Inflammatory macrophage (primary cell): ENCODE measurements at regions not wholly inside any gene's neighbourhood (a gene's known extent, or its start where the extent isn't known, plus 50 kb on each side); places are given as distances from the start of the nearest gene placed in this dataset.

Source experiments
- DNase-seq, 2 donors: peaks; one replicate each; pipeline ENCODE4 v3.0.0-alpha.2; 2020 to 2022

DNA sequence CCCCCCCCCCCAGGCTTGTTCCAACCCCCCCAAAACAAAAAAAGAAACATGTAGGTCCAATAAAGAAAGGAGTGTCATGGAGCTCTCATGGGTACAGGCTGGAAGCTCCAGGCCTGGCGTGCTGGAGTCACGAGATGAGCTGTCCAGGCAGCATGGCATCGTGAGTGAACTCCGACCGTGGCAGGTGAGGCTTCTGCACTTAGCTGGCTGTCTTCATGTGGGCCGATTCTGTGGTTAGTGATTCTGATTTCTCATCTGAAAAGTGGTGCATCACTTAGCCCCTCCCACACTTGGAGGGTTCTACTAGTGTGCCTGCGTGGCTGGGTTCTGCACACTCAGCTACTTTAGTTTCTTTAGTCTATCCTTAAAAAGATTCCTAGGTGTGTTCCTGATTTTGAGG, 126.4 kb upstream of the MGAT5 start:
- no peak for DNase-seq

GRCh38 chr2:134128746-134129145, 125.1 kb upstream of the MGAT5 start:
- DNase-seq, result no peak

- no peak for DNase-seq
Measured at GRCh38 chr2:134129900-134130537, 123.9 kb upstream of the MGAT5 start.

DNA sequence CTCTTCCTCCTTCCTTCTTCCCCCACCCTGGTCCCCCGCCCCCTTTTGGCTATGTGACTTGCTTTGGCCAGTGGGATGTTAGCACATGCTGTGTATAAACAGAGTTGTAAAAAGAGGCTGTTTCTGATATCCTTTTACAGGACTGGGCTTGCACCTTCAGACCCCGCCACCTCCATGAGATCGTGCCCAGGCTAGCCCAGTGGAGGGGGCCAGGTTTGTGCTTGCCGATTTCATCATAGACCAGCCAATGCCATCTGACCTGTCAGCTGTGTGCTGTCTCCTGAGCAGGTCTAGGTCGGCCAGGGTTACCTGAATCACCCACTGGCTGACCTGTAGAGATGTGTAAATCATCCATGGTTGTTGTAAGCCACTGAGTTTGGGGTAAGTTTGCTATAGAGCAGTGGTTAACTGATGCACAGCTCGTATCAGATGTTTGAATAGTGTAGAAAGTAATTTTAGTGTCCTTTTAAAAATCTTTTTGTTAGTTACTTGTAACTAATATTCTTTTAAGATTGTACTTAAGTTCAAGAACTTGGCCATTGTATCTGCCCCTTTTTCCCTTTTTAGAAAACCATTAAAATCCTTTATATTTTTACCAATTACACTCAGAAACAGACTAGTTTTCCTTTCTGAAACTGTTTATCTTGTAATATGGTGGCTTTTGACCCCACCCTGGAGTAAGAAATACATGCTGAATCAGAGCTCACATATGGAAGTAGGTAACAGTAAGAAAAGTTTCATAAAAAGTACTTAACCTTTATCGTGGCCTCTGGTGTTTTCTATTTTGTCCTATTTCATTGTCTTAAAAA, 122.0 kb upstream of the MGAT5 start:
- no peak for DNase-seq

DNA sequence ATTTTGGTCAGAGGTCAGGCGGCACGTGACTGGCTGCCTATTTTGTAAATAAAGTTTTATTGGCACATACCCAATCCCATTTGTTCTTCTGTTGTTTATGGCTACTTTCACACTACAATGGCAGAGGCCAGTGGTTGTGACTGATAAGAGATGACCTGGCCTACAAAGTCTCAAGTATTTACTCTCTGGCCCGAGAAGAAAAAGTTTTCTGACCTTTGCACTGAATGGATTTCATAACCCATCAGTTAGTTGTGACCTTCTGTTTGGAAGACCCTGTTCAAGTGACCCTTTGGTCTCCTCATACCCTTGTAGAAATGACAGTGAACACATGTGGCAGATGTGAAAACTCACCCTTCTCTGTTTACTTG, 121.4 kb upstream of the MGAT5 start:
- DNase-seq, result no peak

DNA sequence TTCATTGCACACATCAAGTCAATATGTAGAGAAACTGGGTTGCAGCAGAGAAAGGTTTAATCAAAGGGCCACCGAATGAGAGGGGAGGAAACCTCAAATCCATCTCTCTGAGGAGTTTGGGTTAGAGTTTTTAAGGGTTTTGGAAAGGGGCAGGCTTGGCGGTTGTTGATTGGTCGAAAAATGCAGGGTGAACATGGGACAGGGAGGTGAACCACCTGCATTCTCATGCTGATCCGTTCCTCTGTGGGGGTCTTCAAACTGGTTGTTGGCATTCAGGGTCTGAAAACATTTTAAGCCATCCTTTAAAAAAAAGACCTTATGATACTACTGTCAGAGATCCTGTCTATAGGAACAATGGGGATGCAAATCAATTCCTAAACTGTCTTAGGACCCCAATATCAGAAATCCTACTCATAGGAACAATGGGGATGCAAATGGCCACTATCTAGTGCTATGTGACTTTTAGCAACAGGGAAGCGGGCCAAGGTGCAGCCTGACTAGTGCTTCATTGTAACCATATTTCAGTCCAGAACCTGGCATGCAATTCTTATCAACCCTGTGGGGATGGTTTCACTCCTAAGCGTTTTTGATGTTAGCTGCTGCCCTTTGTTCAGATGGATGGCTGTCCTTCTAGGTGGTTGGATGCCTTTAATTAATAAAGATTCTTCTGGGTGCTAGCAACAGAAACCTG, 120.1 kb upstream of the MGAT5 start:
- DNase-seq, result no peak

- DNase-seq, result no peak
Measured at GRCh38 chr2:134134313-134134706, 119.6 kb upstream of the MGAT5 start.

DNA sequence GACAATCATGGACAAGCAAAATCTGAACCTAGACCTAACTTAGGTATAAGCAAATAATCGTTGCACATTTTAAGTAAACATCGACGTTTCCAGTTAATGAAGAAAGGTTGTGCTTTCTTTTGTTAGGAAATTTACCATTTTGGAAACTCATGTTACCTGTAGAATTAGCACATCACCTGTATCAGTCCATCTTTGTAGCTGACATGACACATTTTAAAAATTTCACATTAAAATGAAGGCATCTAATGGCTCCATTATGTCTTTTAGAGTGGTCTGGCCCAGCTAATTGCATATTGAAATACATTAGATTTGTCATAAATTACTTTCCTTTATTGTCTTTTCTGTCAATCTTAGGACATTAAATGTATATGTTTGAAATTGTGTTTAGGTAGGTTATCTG, 119.0 kb upstream of the MGAT5 start:
- no peak for DNase-seq

DNA sequence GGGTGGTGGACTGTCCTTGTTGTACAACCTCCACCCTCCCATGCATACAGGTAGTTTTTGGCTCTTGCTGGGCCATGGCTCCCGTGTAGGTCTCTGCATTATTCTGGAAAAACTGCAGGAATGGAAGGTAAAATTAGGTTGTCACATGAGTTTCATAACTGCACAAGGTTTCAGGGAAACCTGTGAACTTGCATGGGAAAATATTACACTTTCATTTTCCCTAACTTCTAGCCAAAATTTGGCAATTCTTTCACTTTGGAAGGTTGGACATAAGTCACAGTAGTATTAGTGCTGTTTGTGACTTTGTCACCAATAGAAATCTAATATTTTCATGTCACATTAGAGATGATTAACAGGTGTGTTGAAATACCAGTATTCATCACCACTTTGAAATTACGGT, 118.1 kb upstream of the MGAT5 start:
- no peak for DNase-seq

DNA sequence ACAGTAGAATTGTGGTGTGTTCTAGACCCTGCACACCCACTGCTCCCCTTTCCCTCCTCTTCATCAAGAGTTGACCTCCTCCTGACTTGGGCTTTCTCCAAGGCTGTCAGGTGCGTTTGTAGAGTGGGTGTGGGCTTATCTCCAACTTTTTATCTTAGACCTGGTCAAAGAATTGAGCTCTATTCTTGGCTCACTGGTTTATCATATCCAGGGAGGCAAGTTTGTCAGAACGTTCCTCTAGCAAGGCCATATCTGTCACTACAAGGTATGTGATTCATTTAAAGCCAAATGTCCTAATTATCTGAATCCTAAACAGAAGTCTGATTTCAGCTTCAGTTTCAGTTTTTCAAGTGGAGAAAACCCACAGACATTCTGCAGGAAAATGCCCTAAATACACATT, 117.1 kb upstream of the MGAT5 start:
- DNase-seq, result no peak

DNA sequence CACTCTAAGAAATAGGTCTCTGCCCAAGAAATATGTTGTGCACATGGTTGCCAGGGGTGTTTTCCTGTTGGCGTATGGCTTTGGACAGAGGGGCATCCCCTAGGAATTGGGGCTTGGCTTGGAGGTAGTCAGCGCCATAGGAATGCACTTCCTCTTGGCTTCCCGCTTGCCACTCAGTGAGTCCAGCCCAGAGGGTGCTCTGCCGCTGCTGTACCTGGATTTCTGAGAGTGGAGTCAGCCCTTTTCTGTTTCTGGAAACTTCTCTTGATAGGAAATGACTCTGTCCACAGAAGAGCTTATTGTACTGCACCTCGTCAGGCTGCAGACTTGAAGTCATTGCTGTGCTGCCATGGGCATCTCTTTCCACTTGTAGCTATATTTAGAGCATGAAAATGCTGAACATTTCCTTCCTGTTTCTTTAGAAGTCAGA, 116.7 kb upstream of the MGAT5 start:
- DNase-seq, result peak; percentile 67 to 79

DNA sequence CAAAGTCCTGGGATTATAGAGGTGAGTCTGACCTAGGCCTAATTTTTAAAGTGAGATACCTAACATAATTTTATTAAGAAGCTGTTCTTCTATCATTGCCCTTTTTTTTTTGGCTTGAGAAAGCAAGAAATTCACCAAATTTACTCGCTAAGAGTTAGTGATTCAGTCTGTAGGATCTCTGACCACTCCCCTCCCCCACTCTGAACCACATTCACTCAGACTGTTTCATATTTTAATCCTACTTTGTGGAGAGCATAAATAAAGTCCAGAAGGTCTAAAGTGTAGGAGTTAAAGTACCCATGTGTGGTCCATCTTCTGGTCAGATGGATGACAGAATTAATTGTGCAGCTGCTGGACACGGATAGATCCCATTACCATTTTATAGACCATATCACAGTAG, 115.8 kb upstream of the MGAT5 start:
- no peak for DNase-seq

DNA sequence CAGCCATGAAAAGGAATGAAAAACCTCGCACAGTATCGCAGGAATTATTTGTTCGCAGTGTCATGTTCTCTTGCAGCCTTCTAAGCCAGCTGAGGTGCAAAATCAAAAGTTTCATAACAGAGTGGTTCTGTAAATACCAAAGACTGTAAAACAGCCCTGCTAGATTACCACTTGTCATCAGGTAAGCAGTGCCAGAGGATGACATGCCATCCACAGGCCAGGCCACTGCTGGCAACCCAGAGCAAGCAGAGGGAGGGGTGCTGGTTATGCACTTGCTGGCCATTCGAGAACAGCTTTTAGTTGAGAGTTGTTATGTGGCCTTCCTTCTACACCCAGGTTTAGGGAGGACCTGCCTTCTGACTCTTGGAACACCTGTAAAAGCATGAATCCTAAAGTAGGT, 114.3 kb upstream of the MGAT5 start:
- DNase-seq, result no peak

- no peak for DNase-seq
Measured at GRCh38 chr2:134140251-134140661, 113.6 kb upstream of the MGAT5 start.

DNA sequence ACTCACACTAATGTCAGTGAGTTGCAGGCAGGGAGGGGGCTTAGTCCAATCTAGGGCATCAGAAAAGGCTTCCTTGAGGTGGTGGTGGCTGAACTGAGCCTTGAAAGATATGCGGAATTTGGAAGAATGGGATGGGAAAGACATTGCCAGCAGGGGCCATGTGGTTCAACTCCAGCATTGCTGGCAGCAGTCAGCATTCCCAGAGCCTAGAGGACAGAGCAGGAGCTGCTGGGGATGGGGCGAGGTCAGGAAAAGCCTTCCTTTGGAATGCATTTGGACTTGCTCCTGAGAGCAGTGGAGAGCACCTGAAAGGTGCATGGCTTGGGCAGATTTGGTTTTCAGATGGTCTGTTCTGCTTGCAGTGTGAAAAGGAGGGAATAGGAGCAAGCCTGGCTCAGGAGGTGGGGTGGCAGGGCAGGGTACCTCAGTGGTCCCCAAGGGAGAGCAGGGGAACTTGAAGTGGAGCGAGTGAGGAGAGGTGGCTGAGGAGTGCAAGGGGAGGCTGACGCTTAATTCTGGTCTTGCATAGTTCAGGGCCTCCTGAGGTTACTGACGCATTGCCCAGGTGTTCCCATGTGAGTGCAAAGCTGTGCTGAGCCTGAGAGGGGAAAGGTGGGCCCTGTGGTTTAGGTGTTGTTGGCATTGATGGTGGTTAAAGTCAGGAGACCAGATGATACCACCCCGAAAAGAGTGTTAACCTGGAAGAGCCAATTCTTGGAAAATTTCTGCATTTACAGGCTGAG, 112.1 kb upstream of the MGAT5 start:
- no peak for DNase-seq

- DNase-seq, result no peak
Measured at GRCh38 chr2:134142341-134142738, 111.5 kb upstream of the MGAT5 start.

DNA sequence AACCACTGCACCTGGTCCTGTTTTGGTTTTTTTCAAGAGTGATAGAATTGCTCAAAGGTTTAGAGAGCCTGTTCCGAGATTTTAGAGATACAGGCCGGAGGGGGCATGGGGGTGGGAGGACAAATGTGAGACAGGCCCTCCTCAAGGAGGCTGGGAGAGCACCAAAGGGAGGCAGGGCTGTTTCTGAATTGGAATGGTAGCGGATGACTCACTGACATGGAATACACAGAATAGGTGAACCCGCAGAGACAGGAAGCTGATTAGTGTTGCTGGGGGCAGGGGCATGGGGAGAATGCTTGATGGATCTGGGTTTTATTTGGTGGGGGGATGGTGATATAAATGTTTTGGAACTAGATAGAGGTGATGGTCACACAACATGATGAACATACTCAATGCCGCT, 111.0 kb upstream of the MGAT5 start:
- no peak for DNase-seq

DNA sequence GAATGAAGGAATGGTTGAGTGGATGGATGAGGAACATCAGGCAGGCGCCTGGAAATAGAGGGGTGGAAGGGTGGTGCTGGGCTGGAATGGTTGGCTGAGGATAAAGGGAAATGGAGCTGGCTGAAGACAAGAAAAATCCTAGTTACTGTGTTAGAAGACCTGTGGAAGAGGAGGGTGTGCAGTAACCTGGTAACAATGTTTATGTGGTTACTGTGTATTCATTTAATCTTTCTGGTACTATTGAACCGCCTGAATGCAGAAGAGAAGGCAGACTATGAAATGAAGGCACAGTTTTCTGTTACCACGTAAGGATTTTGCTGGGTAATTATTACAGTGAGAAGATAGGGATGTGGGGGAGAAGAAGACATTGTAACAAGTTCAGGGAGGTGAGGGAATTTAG, 110.3 kb upstream of the MGAT5 start:
- no peak for DNase-seq

- no peak for DNase-seq
Measured at GRCh38 chr2:134144081-134144596, 109.7 kb upstream of the MGAT5 start.

DNA sequence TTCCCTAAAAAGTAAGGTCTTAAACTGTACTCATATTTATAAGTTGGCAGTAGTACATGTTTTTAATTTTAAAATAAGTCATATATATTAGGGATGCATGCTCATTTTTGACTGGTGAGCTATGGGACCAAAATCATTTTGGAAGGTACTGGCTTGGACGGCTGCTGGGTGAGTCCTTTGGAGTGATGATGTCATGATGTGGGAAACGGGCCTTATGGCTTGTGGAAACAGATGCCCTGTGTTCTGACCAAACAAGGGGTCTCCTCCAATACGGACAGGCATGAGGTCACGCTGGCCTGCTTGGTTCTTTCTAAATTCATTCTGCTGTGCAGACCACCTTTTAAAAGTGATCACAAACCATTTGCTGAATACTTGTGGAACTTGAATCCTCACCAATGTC, 109.2 kb upstream of the MGAT5 start:
- no peak for DNase-seq

- no peak for DNase-seq
Measured at GRCh38 chr2:134145519-134145918, 108.4 kb upstream of the MGAT5 start.

DNA sequence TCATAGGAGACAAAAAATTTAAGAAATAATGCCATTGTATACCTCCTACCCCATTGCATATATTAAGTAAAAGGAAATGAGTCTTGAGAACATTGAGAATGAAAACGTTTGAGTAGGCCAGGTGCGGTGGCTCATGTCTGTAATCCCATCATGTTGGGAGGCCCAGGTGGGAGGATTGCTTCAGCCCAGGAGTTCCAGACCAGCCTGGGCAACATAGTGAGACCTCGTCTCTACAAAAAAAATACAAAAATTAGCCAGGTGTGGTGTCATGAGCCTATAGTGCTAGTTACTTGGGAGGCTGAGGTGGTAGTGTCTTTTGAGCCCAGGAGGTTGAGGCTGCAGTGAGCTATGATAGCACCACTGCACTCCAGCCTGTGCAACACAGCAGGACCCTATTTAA, 107.7 kb upstream of the MGAT5 start:
- DNase-seq, result no peak

DNA sequence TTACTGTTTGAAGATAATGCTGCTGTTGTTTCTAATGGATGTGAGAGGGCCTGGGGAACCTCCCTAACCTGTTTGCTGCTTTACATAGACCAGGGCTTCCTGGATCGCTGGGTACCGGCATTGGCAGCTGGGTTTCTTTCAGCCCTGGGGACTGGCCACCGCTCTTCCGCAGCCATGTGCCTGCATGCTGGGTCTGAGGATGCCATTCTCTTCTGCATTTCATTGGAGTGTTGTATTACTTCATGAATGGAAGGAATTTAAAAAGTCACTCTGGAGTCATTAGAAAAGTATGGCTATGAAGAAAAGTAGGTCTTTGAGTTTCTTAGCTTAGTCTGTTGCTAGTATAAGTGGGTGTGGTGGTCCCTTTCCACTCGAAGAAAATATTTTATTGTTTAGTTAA, 107.3 kb upstream of the MGAT5 start:
- no peak for DNase-seq
